Panc1 (cell line): ENCODE measurements at regions not wholly inside any gene's neighbourhood (a gene's known extent, or its start where the extent isn't known, plus 50 kb on each side); places are given as distances from the start of the nearest gene placed in this dataset.

Experiments used
- CTCF ChIP-seq: fragments of 450-650 bp; IDR thresholded peaks from 2 replicates; pipeline ENCODE4 v1.5.1; 2017; ENCODE audit warnings: mild to moderate bottlenecking
- POLR2AphosphoS5 ChIP-seq: IDR thresholded peaks from 2 replicates; pipeline ENCODE4 v1.6.1; 2012; ENCODE audit warnings: mild to moderate bottlenecking, low read depth, low read length, moderate library complexity
- SIN3A ChIP-seq: IDR thresholded peaks from 2 replicates; pipeline ENCODE4 v1.6.1; 2012; ENCODE audit warnings: low read depth, mild to moderate bottlenecking, low read length, moderate library complexity, borderline replicate concordance; ENCODE audit not compliant: insufficient read depth
- TCF7L2 ChIP-seq: IDR thresholded peaks from 2 replicates; pipeline ENCODE4 v1.6.1; 2011; ENCODE audit warnings: mild to moderate bottlenecking, low read depth, low read length, inconsistent platforms

- TF ChIP-seq CTCF (no peak), SIN3A (no peak), POLR2AphosphoS5 (no peak), TCF7L2 (no peak)
These were observed 150.3 kb downstream of the HTR1A start for GRCh38 chr5:63811961-63812360.
